ENCODE measurements at regions not wholly inside any gene's neighbourhood (a gene's known extent, or its start where the extent isn't known, plus 50 kb on each side); places are given as distances from the start of the nearest gene placed in this dataset.

DNA sequence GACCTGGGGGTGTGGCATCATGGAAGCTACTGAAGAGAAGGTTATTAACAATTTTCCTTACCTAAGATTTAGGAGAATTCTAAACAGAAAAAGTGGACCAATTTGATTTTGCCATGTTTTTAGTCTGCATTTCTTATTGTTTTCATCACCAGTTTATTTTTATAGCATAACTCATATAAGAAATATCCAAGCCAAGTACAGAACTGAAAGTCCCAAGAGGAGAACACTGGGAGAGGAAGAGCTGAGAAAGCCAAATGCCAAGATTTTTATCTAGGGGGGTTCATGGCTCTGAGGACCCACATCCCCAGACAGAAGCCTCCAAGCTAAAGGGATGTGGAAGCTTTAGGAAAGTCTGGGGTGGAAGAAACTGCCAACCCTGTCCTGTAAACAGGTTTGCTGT, 109.4 kb upstream of the DUSP10 start:
- intact Hi-C loops (cut with DNase I) = no loop called here
- TF ChIP-seq CTCF (IDR thresholded peaks at IDR 0.05) = no peak
- TF ChIP-seq POLR2A (IDR thresholded peaks at IDR 0.05) = no peak
- no peaks in the 10 kb centered on the region for H3K9me3 ChIP-seq
- no peaks in the 10 kb centered on the region for H3K27me3 ChIP-seq
- no peak overlapping the region for H3K27ac ChIP-seq
- DNase-seq = no peak
- no peaks in the 10 kb centered on the region for H3K36me3 ChIP-seq
- no peak overlapping the region for H3K4me3 ChIP-seq (replicated peaks in 1 of 3)
- no peaks in the 10 kb centered on the region for H3K4me1 ChIP-seq

GRCh38 chr1:221850470-221851187, 108.7 kb upstream of the DUSP10 start:
- Histone ChIP-seq H3K27ac (no peak overlapping the region), H3K36me3 (no peaks in the 10 kb centered on the region), H3K4me3 (replicated peaks in 1 of 3) (no peak overlapping the region), H3K27me3 (no peaks in the 10 kb centered on the region), H3K4me1 (peaks cover 0 to 4% of the 10 kb centered on the region in 2 donors), H3K9me3 (no peaks in the 10 kb centered on the region)
- no peak for DNase-seq
- 82 to 85% methylated on average over 8 of the region's 8 CpGs for WGBS, 2 donors
- intact Hi-C loops (cut with DNase I) = no loop called here
- no peak for TF ChIP-seq CTCF (IDR thresholded peaks at IDR 0.05)
- no peak for TF ChIP-seq POLR2A (IDR thresholded peaks at IDR 0.05)

- Histone ChIP-seq H3K36me3 (no peaks in the 10 kb centered on the region), H3K9me3 (no peaks in the 10 kb centered on the region), H3K4me3 (replicated peaks in 1 of 3) (no peak overlapping the region), H3K27ac (no peak overlapping the region), H3K4me1 (peaks cover 0 to 5% of the 10 kb centered on the region in 2 donors), H3K27me3 (no peaks in the 10 kb centered on the region)
- intact Hi-C loops (cut with DNase I) = no loop called here
- no peak for TF ChIP-seq CTCF (IDR thresholded peaks at IDR 0.05)
- no peak for TF ChIP-seq POLR2A (IDR thresholded peaks at IDR 0.05)
- no peak for DNase-seq
- 88 to 90% methylated on average over 2 of the region's 2 CpGs for whole genome bisulfite sequencing, 2 donors
Observed at GRCh38 chr1:221849897-221850296, 108.0 kb upstream of the DUSP10 start.

DNA sequence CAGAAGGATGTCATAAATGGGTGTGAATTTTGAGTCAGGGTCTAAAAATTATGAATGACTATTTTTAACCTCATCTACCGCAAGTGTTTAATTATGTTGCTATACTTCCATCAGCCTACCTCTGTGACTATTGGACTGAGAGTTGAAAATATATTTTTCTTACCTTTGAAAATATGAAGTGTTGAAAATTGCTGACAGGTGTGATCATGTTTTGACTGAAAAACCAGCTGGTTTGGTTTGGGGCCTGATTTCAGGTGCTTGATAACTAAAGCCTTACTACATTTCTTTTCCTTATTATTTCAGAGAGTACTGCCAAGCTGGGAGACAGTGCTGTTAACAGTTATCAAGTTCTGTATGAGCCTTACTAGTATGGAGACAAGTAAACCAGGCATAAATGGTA, 107.2 kb upstream of the DUSP10 start:
- H3K4me3 ChIP-seq (replicated peaks in 1 of 3) = no peak overlapping the region
- no peak for DNase-seq
- TF ChIP-seq CTCF (IDR thresholded peaks at IDR 0.05) (no peak), POLR2A (IDR thresholded peaks at IDR 0.05) (no peak)
- no peaks in the 10 kb centered on the region for H3K9me3 ChIP-seq
- H3K27me3 ChIP-seq = no peaks in the 10 kb centered on the region
- H3K27ac ChIP-seq = no peak overlapping the region
- intact Hi-C loops (cut with DNase I) = no loop called here
- peaks cover 0 to 5% of the 10 kb centered on the region in 2 donors for H3K4me1 ChIP-seq
- 95 to 100% methylated on average over 1 of the region's 1 CpG for WGBS, 2 donors
- H3K36me3 ChIP-seq = no peaks in the 10 kb centered on the region

- Histone ChIP-seq H3K27me3 (no peaks in the 10 kb centered on the region), H3K4me1 (peaks cover 0 to 5% of the 10 kb centered on the region in 2 donors), H3K27ac (no peak overlapping the region), H3K9me3 (no peaks in the 10 kb centered on the region), H3K36me3 (no peaks in the 10 kb centered on the region), H3K4me3 (replicated peaks in 1 of 3) (no peak overlapping the region)
- 97 to 98% methylated on average over 3 of the region's 3 CpGs for WGBS, 2 donors
- TF ChIP-seq CTCF (IDR thresholded peaks at IDR 0.05) (no peak), POLR2A (IDR thresholded peaks at IDR 0.05) (no peak)
- intact Hi-C loops (cut with DNase I) = no loop called here
- DNase-seq = no peak
Observed at GRCh38 chr1:221847676-221848075, 105.8 kb upstream of the DUSP10 start.
